ENCODE measurements at regions not wholly inside any gene's neighbourhood (a gene's known extent, or its start where the extent isn't known, plus 50 kb on each side); places are given as distances from the start of the nearest gene placed in this dataset.

DNA sequence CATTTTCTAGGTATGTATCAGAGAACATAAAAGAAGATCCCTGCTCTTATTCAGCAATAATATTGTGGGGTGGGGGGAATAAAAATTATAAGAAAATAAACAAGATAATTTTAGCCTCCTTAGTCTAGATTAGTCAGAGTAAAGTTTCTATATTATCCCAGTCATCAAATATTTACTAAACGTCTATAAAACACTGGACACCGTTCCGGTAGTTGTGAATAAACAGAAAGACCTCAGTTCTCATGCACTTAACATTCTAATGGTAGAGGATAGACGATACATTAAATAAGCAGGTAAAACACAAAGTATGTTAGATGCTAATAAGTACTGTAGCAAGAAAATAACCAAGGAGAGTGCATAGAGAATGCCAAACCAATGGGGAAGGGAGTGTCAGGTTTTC, 425.0 kb downstream of the GBE1 start:
- TF ChIP-seq, protein P1, sequence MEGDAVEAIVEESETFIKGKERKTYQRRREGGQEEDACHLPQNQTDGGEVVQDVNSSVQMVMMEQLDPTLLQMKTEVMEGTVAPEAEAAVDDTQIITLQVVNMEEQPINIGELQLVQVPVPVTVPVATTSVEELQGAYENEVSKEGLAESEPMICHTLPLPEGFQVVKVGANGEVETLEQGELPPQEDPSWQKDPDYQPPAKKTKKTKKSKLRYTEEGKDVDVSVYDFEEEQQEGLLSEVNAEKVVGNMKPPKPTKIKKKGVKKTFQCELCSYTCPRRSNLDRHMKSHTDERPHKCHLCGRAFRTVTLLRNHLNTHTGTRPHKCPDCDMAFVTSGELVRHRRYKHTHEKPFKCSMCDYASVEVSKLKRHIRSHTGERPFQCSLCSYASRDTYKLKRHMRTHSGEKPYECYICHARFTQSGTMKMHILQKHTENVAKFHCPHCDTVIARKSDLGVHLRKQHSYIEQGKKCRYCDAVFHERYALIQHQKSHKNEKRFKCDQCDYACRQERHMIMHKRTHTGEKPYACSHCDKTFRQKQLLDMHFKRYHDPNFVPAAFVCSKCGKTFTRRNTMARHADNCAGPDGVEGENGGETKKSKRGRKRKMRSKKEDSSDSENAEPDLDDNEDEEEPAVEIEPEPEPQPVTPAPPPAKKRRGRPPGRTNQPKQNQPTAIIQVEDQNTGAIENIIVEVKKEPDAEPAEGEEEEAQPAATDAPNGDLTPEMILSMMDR (IDR thresholded peaks at IDR 0.05): no peak
- no peak for TF ChIP-seq POLR2A (IDR thresholded peaks at IDR 0.05)

All from Peyer's patch (tissue), 4 donors.